ENCODE measurements at regions not wholly inside any gene's neighbourhood (a gene's known extent, or its start where the extent isn't known, plus 50 kb on each side); places are given as distances from the start of the nearest gene placed in this dataset.

DNA sequence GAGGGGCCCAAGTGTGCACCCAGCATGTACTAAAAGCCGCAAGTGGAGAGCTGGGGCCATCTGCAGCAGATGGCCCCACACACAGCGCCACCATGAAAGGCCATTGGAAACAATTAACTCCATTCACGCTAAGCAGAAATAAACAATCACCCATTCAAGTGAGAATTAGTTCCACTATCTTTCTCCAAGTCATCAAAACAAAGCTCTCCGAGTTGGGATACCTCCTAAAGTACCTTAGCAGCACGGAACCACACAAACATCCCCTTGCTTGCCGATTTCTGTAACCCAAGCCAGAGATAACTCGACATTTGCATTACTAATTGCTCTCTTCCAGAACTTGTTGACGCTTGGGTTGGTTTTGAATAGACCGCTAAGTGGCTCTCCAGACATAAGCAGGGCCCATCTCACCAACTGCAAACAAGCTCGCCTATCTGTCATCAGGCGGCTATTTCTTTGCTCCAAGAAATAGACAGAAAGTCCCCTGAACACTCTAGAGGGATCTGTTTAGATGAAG, 840.6 kb upstream of the SALL3 start:
- TF ChIP-seq CTCF (IDR thresholded peaks at IDR 0.05) (no peak), POLR2A (IDR thresholded peaks at IDR 0.05) (no peak)
